Calu3 (cell line): ENCODE measurements at regions not wholly inside any gene's neighbourhood (a gene's known extent, or its start where the extent isn't known, plus 50 kb on each side); places are given as distances from the start of the nearest gene placed in this dataset.

Source experiments
- BruUV-seq: library from RNA; stranded (reverse); fragments of 400-500 nt; replicated peaks from 2 replicates; lab custom pipeline; 2021; lab: Mats Ljungman, UMichigan
- CTCF ChIA-PET: fragments of 300-600 bp; sonication (Branson Sonifier 250); formaldehyde crosslinking; loops from one replicate; lab custom pipeline; 2022; ENCODE audit warnings: antibody characterized with exemption; lab: Charles Lee
- DNase-seq: peaks from one replicate; pipeline ENCODE4 v3.0.0; 2022
- H3K27ac Mint-ChIP-seq: one replicate; pipeline ENCODE4 v1.8.0; 2022; ENCODE audit warnings: mixed read lengths; ENCODE audit not compliant: unreplicated experiment
- H3K27me3 Mint-ChIP-seq: one replicate; pipeline ENCODE4 v1.8.0; 2022; ENCODE audit warnings: mixed read lengths; ENCODE audit not compliant: unreplicated experiment
- H3K36me3 Mint-ChIP-seq: one replicate; pipeline ENCODE4 v1.8.0; 2022; ENCODE audit warnings: mild to moderate bottlenecking, moderate library complexity, mixed read lengths; ENCODE audit not compliant: insufficient read depth, unreplicated experiment
- H3K4me1 Mint-ChIP-seq: one replicate; pipeline ENCODE4 v1.8.0; 2022; ENCODE audit warnings: mild to moderate bottlenecking, low read depth, mixed read lengths; ENCODE audit not compliant: unreplicated experiment
- H3K4me3 Mint-ChIP-seq: one replicate; pipeline ENCODE4 v1.8.0; 2022; ENCODE audit warnings: mild to moderate bottlenecking, low read depth, moderate library complexity, mixed read lengths; ENCODE audit not compliant: unreplicated experiment
- H3K9me3 Mint-ChIP-seq: one replicate; pipeline ENCODE4 v1.8.0; 2022; ENCODE audit warnings: low read depth, mixed read lengths; ENCODE audit not compliant: unreplicated experiment
- CTCF ChIP-seq: fragments of 200-600 bp; IDR thresholded peaks from one replicate; pipeline ENCODE4 v1.8.0; 2022; ENCODE audit warnings: antibody characterized with exemption; ENCODE audit not compliant: unreplicated experiment
- intact Hi-C: fragments of 100-400 bp; cut with micrococcal nuclease; formaldehyde crosslinking; loops from one replicate; pipeline ENCODE4 v1.10.0; 2022; ENCODE audit not compliant: unreplicated experiment

GRCh38 chr4:18734405-18734804, 712.9 kb upstream of the LCORL start:
- no peak for TF ChIP-seq CTCF
- no peaks in the 10 kb centered on the region for H3K4me1 Mint-ChIP-seq
- H3K27me3 Mint-ChIP-seq = no peaks in the 10 kb centered on the region
- no peaks in the 10 kb centered on the region for H3K36me3 Mint-ChIP-seq
- no peaks in the 10 kb centered on the region for H3K9me3 Mint-ChIP-seq
- intact Hi-C loops = no loop called here
- BruUV-seq = no TSS peak
- no peak overlapping the region for H3K27ac Mint-ChIP-seq
- no peak overlapping the region for H3K4me3 Mint-ChIP-seq
- CTCF ChIA-PET = no interaction called here
- no peak for DNase-seq

GRCh38 chr4:18733961-18734360, 712.4 kb upstream of the LCORL start:
- Mint-ChIP-seq H3K36me3 (no peaks in the 10 kb centered on the region), H3K4me3 (no peak overlapping the region)
- intact Hi-C loops = no loop called here

GRCh38 chr4:18722748-18723191, 701.2 kb upstream of the LCORL start:
- peaks cover 7% of the 10 kb centered on the region for H3K9me3 Mint-ChIP-seq
- H3K27me3 Mint-ChIP-seq = no peaks in the 10 kb centered on the region
- intact Hi-C loops = no loop called here
- H3K4me3 Mint-ChIP-seq = no peak overlapping the region
- no TSS peak for BruUV-seq
- no peaks in the 10 kb centered on the region for H3K4me1 Mint-ChIP-seq
- no peak for TF ChIP-seq CTCF
- CTCF ChIA-PET = no interaction called here
- no peak overlapping the region for H3K27ac Mint-ChIP-seq
- DNase-seq = no peak
- no peaks in the 10 kb centered on the region for H3K36me3 Mint-ChIP-seq

More at GRCh38 chr4:18733961-18734360, 712.4 kb upstream of the LCORL start:
- no peak for DNase-seq
- CTCF ChIA-PET = no interaction called here
- Mint-ChIP-seq H3K4me1 (no peaks in the 10 kb centered on the region), H3K27ac (no peak overlapping the region), H3K9me3 (no peaks in the 10 kb centered on the region), H3K27me3 (no peaks in the 10 kb centered on the region)
- BruUV-seq = no TSS peak
- no peak for TF ChIP-seq CTCF

GRCh38 chr4:18698119-18698883, 676.7 kb upstream of the LCORL start:
- no peaks in the 10 kb centered on the region for H3K4me1 Mint-ChIP-seq
- no peak for DNase-seq
- no TSS peak for BruUV-seq
- CTCF ChIA-PET = no interaction called here
- H3K36me3 Mint-ChIP-seq = no peaks in the 10 kb centered on the region
- intact Hi-C loops = no loop called here
- no peaks in the 10 kb centered on the region for H3K27me3 Mint-ChIP-seq
- no peak for TF ChIP-seq CTCF
- no peak overlapping the region for H3K4me3 Mint-ChIP-seq
- H3K27ac Mint-ChIP-seq = no peak overlapping the region
- H3K9me3 Mint-ChIP-seq = peaks cover 3% of the 10 kb centered on the region
